GM21515 (cell line): ENCODE measurements at regions not wholly inside any gene's neighbourhood (a gene's known extent, or its start where the extent isn't known, plus 50 kb on each side); places are given as distances from the start of the nearest gene placed in this dataset.

Experiments
- ATAC-seq: cut with Tn5 transposase; IDR thresholded peaks from one replicate; pipeline ENCODE4 v1.9.1; 2021; ENCODE audit not compliant: unreplicated experiment

GRCh38 chr3:111471831-111472230 is 70.2 kb upstream of the CD96 start:
- no peak for ATAC-seq

- no peak for ATAC-seq
Observed at GRCh38 chr3:111472556-111472955, 69.4 kb upstream of the CD96 start.

GRCh38 chr3:111473550-111473949 is 68.4 kb upstream of the CD96 start:
- ATAC-seq = no peak

- ATAC-seq = no peak
Observed at GRCh38 chr3:111476701-111477100, 65.3 kb upstream of the CD96 start.

- ATAC-seq = no peak
Observed at GRCh38 chr3:111480091-111480490, 61.9 kb upstream of the CD96 start.

GRCh38 chr3:111481551-111481950 is 60.4 kb upstream of the CD96 start:
- no peak for ATAC-seq

- ATAC-seq = no peak
Observed at GRCh38 chr3:111482574-111482973, 59.4 kb upstream of the CD96 start.

- ATAC-seq = no peak
Observed at GRCh38 chr3:111485086-111485485, 56.9 kb upstream of the CD96 start.
